ENCODE measurements at regions not wholly inside any gene's neighbourhood (a gene's known extent, or its start where the extent isn't known, plus 50 kb on each side); places are given as distances from the start of the nearest gene placed in this dataset.

GRCh38 chr10:6305401-6306321 lies 102.9 kb downstream of the PFKFB3 start:
- in situ Hi-C loops (cut with HindIII; ENCODE audit: low pct_ligation_motif_present, low pct_unique_long_range_greater_than_20kb, low sequenced_read_pairs), result no loop called here
- no peak for DNase-seq

- in situ Hi-C loops (cut with HindIII; ENCODE audit: low pct_ligation_motif_present, low pct_unique_long_range_greater_than_20kb, low sequenced_read_pairs), result no loop called here
- no peak for DNase-seq
Measured at GRCh38 chr10:6306917-6307316, 104.2 kb downstream of the PFKFB3 start.

DNA sequence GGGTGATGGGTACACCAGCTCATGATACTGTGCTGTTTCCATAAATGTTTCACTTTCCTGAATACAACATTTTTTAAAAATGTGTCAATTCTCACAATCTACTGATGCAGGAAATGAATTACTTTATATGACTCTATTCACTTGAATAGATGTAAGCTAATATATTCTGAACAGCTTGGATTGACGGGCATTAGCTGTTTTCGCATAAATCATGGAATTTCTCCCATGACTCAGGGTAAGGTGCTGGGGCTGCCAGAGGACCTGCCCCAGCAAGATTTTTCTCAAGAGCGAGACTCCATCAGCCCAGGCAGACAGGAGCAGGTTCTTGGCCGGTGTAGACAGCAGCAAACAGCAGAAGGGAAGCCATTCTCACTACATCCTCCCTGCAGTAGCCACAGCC lies 107.1 kb downstream of the PFKFB3 start:
- no peak for DNase-seq
- in situ Hi-C loops (cut with HindIII; ENCODE audit: low pct_ligation_motif_present, low pct_unique_long_range_greater_than_20kb, low sequenced_read_pairs), result no loop called here

- in situ Hi-C loops (cut with HindIII; ENCODE audit: low pct_ligation_motif_present, low pct_unique_long_range_greater_than_20kb, low sequenced_read_pairs), result no loop called here
- no peak for DNase-seq
Measured at GRCh38 chr10:6310977-6311376, 108.2 kb downstream of the PFKFB3 start.

- DNase-seq, result no peak
- in situ Hi-C loops (cut with HindIII; ENCODE audit: low pct_ligation_motif_present, low pct_unique_long_range_greater_than_20kb, low sequenced_read_pairs), result no loop called here
Measured at GRCh38 chr10:6311700-6312330, 109.1 kb downstream of the PFKFB3 start.

DNA sequence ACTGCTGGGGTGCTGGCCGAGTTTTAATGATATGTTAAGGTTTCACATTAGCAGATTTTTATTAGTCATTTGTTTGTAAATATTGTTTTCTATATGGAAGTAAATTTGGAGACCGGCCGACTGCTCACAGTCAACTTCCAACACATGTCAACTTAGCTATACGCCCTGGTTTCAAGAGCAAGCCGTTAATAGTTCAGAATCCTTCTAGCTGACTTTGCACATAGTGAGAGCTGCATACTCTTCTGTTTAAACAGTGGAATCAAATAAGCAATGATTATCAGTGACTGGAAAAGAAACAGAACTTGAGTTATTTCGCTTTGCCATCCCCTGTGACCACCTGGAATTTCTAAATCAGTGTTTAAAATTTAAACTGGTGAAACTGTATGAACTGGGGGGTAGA lies 109.9 kb downstream of the PFKFB3 start:
- DNase-seq, result no peak
- in situ Hi-C loops (cut with HindIII; ENCODE audit: low pct_ligation_motif_present, low pct_unique_long_range_greater_than_20kb, low sequenced_read_pairs), result no loop called here

- no peak for DNase-seq
- in situ Hi-C loops (cut with HindIII; ENCODE audit: low pct_ligation_motif_present, low pct_unique_long_range_greater_than_20kb, low sequenced_read_pairs), result no loop called here
Measured at GRCh38 chr10:6313111-6313895, 110.6 kb downstream of the PFKFB3 start.

- in situ Hi-C loops (cut with HindIII; ENCODE audit: low pct_ligation_motif_present, low pct_unique_long_range_greater_than_20kb, low sequenced_read_pairs), result no loop called here
- no peak for DNase-seq
Measured at GRCh38 chr10:6314620-6315205, 112.0 kb downstream of the PFKFB3 start.

- DNase-seq, result no peak
- in situ Hi-C loops (cut with HindIII; ENCODE audit: low pct_ligation_motif_present, low pct_unique_long_range_greater_than_20kb, low sequenced_read_pairs), result no loop called here
Measured at GRCh38 chr10:6319119-6319518, 116.4 kb downstream of the PFKFB3 start.

GRCh38 chr10:6320320-6321010 lies 117.7 kb downstream of the PFKFB3 start:
- in situ Hi-C loops (cut with HindIII; ENCODE audit: low pct_ligation_motif_present, low pct_unique_long_range_greater_than_20kb, low sequenced_read_pairs), result no loop called here
- no peak for DNase-seq

GRCh38 chr10:6321880-6322279 lies 119.1 kb downstream of the PFKFB3 start:
- in situ Hi-C loops (cut with HindIII; ENCODE audit: low pct_ligation_motif_present, low pct_unique_long_range_greater_than_20kb, low sequenced_read_pairs), result no loop called here
- DNase-seq, result no peak

GRCh38 chr10:6322805-6323204 lies 120.1 kb downstream of the PFKFB3 start:
- in situ Hi-C loops (cut with HindIII; ENCODE audit: low pct_ligation_motif_present, low pct_unique_long_range_greater_than_20kb, low sequenced_read_pairs), result no loop called here

DNA sequence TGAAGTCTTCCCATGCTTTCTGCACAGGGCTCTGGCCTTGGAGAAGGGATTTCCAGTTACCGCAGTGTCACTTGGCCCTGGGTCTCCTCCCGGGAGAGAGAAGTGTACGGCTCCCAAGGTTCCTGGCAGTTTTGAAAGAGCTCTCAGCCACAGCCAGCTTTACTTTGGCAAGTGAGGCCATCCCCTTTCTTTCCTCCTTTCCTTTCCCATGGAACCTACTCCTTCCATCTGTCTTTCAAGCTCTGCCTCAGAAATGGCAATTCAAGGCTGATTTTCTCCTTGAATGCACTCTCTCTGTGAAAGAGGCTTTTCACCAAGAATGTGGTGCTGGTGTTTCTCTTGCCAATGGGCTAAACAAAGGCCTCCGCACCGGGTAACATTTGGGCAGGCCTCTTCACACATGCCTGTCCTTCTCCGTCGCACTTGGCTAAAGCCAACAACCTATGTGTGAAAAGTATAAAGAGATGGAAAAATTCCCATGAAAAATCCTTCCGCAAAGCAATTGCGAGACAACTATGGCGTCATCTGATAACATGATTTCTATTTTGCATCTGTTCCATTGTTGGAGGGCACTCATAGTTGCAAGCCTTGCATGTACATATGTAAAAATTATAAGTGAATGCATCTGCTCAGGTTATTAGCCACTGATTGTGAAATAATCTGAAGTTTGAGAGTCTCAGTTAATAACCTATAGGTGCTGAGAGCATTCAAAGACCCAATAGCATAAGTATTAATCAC lies 125.4 kb downstream of the PFKFB3 start:
- no peak for DNase-seq
- in situ Hi-C loops (cut with HindIII; ENCODE audit: low pct_ligation_motif_present, low pct_unique_long_range_greater_than_20kb, low sequenced_read_pairs), result no loop called here

More at GRCh38 chr10:6322805-6323204, 120.1 kb downstream of the PFKFB3 start:
- no peak for DNase-seq

DNA sequence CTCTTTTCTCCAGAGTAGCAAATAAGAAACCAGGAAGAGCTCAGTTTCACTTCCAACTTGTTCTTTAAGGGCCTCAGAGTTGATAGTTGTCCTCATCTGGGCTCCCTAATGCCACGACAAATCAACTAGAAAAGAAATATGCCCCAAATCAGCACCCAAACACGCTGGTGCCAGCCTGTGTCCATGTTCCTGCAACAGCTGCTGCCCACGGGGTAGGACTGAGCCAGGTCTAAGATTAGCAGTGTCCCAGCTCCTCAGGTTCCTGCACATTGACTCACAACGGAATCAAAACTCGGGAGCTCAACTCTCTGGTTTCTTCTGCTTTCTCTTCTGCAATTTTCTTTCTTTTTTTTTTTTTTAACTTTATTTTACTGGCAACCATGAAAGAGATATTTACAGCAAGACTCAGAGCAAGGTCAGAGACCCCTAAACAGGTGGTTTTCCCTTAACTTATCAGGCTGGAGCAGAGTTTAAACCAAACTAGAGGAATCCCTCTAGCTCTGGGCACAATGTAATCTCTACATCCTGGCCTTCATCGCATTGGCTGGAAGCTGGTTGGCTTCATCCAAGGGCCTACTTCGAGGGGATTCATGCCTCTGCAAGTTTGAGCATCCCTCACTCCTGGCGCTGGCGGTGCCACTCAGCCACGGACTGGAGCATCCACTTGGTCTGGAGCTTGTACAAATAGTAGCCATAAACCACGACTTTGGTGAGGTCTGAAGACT lies 126.1 kb downstream of the PFKFB3 start:
- no peak for DNase-seq
- in situ Hi-C loops (cut with HindIII; ENCODE audit: low pct_ligation_motif_present, low pct_unique_long_range_greater_than_20kb, low sequenced_read_pairs), result no loop called here

GRCh38 chr10:6333086-6333485 lies 130.4 kb downstream of the PFKFB3 start:
- in situ Hi-C loops (cut with HindIII; ENCODE audit: low pct_ligation_motif_present, low pct_unique_long_range_greater_than_20kb, low sequenced_read_pairs), result no loop called here

GRCh38 chr10:6333973-6334372 lies 131.2 kb downstream of the PFKFB3 start:
- in situ Hi-C loops (cut with HindIII; ENCODE audit: low pct_ligation_motif_present, low pct_unique_long_range_greater_than_20kb, low sequenced_read_pairs), result no loop called here

More at GRCh38 chr10:6333086-6333485, 130.4 kb downstream of the PFKFB3 start:
- DNase-seq, result no peak

DNA sequence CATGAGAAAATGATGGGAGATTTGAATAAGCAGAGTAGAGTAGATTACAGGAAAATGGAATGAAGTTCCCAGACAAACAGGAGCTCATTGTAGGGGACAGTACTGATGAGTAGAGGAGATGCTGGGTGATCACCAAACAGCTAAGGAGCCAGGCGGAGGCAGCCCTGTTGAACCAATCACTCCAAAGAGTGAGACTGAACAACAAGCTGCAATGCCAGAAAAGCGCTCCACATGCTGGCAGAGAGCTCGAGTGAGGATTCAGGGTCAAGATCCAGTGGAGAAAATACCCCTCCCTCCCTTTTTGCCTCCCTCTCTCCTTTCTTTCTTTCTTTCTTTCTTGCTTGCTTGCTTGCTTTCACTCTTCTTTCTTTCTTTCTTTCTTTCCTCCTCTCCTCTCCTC lies 133.3 kb downstream of the PFKFB3 start:
- no peak for DNase-seq
- in situ Hi-C loops (cut with HindIII; ENCODE audit: low pct_ligation_motif_present, low pct_unique_long_range_greater_than_20kb, low sequenced_read_pairs), result no loop called here

More at GRCh38 chr10:6333973-6334372, 131.2 kb downstream of the PFKFB3 start:
- no peak for DNase-seq
